Colonic mucosa (tissue), 4 donors: ENCODE measurements at regions not wholly inside any gene's neighbourhood (a gene's known extent, or its start where the extent isn't known, plus 50 kb on each side); places are given as distances from the start of the nearest gene placed in this dataset.

Source experiments
- DNase-seq: peaks from one replicate; pipeline ENCODE4 v3.0.0-alpha.2; 2020
- H3K27ac ChIP-seq: fragments of 200-600 bp; one replicate; pipeline ENCODE4 v1.8.0; 2021
- H3K27me3 ChIP-seq: fragments of 200-600 bp; one replicate; pipeline ENCODE4 v1.8.0; 2021
- H3K36me3 ChIP-seq: fragments of 200-600 bp; one replicate; pipeline ENCODE4 v1.8.0; 2021
- H3K4me1 ChIP-seq: fragments of 200-600 bp; one replicate; pipeline ENCODE4 v1.8.0; 2021; ENCODE audit warnings: mild to moderate bottlenecking
- H3K4me3 ChIP-seq: fragments of 200-600 bp; one replicate; pipeline ENCODE4 v1.8.0; 2021
- H3K9ac ChIP-seq, 2 donors: one replicate each; pipeline ENCODE4 v1.7.0; 2013; ENCODE audit warnings: control low read depth in 2 of 2, low read depth in 2 of 2, low read length in 2 of 2
- H3K9me3 ChIP-seq: fragments of 200-600 bp; one replicate; pipeline ENCODE4 v1.8.0; 2021
- CTCF ChIP-seq: fragments of 200-600 bp; IDR thresholded peaks from one replicate; pipeline ENCODE4 v1.8.0; 2022; ENCODE audit warnings: antibody characterized with exemption, mild to moderate bottlenecking
- intact Hi-C: fragments of 100-400 bp; cut with DNase I; formaldehyde crosslinking; loops from one replicate; pipeline ENCODE4 v1.14.1; 2022
- donor health status: healthy.
- donor health status: DM: no; HTN: no; CAD: no.
- donor health status: DM: no; HTN: no; CAD: no.

DNA sequence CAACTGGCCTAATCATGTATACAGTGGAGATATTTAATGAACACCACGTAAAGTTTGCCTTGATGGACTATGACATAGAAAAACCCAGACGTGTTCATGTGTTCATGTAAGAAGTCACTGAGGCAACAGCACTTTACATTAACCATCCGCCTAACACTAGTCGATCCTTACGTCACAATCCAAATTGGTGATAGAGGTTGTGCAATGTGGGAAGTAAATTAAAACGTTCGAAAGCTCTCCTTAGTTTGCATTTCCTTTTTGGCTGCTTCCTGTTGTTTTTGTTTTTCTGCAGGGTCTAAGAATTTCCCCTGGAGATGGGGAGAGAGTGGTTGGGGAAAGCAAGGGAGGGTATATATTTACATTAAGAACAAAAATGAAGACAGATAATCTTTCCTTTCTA, 587.5 kb upstream of the ADGRL2 start:
- no peak for DNase-seq
- H3K27ac ChIP-seq, result no peak overlapping the region
- intact Hi-C loops, result no loop called here
- H3K4me1 ChIP-seq, result no peaks in the 10 kb centered on the region
- H3K9ac ChIP-seq, result no peak overlapping the region
- no peak for TF ChIP-seq CTCF
- H3K27me3 ChIP-seq, result no peaks in the 10 kb centered on the region
- no peaks in the 10 kb centered on the region for H3K9me3 ChIP-seq
- no peaks in the 10 kb centered on the region for H3K36me3 ChIP-seq
- no peak overlapping the region for H3K4me3 ChIP-seq

DNA sequence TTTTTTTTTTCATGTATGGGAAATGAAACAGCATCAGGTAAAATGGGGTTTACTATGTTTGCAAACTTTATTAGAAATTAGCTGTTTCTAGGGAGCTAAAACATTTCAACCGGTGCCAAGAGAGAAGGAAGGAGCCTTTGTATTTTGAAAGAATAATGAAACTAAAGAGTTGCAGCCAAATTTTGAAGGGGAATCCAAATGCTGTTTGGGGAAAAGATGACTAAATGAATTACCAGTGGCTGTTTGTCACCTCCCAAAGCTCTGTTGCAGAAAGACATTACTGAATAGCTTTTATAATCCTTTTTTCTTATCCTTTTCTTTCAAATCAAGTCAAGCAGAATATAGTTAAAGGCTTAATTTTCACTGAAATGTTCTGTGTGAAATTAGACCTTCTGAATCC, 591.3 kb upstream of the ADGRL2 start:
- intact Hi-C loops, result no loop called here
- no peak overlapping the region for H3K4me3 ChIP-seq

DNA sequence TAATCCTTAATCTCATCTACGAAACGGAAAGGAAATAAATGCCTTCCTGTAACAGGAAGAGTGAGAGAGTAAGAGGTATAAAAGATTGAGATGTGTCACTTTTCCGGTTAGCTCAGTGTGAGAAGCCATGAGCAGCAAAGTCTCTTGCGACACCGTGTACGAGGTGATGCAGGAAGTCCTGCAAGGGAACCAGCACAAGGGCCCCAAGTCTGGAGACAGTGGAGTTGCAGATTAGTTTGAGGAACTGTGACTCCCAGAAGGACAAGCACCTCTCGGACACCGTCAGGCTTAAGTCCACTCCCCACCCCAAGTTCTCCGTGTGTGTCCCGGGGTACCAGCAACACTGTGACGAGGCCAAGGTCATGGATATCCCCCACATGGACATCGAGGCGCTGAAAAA, 592.3 kb upstream of the ADGRL2 start:
- Histone ChIP-seq H3K27me3 (no peaks in the 10 kb centered on the region), H3K9ac (no peak overlapping the region), H3K9me3 (no peaks in the 10 kb centered on the region), H3K36me3 (no peaks in the 10 kb centered on the region), H3K4me3 (no peak overlapping the region), H3K4me1 (no peaks in the 10 kb centered on the region), H3K27ac (no peak overlapping the region)
- intact Hi-C loops, result no loop called here
- no peak for TF ChIP-seq CTCF
- DNase-seq, result no peak

More for the DNA sequence above, 591.3 kb upstream of the ADGRL2 start:
- DNase-seq, result no peak
- Histone ChIP-seq H3K4me1 (no peaks in the 10 kb centered on the region), H3K27me3 (no peaks in the 10 kb centered on the region), H3K27ac (no peak overlapping the region), H3K9me3 (no peaks in the 10 kb centered on the region), H3K9ac (no peak overlapping the region), H3K36me3 (no peaks in the 10 kb centered on the region)
- no peak for TF ChIP-seq CTCF

DNA sequence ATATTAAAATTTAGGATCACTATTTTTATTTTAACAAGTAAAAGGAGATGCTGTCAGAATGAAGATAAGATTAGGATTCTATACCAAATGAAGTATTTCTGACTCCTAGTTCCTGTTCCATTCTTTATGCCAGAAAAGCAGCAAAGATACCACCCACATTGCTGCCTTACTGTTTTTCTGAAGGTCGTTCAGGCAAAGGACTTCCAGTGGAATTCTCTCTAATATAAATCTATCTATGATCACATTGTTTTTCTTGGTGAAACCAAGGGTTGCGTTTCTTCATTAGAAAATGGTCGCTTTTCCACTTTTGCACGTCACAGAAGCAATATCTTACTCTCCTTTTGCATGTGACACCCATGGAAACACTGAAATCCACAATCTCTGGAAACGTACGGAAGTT, 594.8 kb upstream of the ADGRL2 start:
- no peaks in the 10 kb centered on the region for H3K9me3 ChIP-seq
- H3K27ac ChIP-seq, result no peak overlapping the region
- no peaks in the 10 kb centered on the region for H3K36me3 ChIP-seq
- H3K9ac ChIP-seq, result no peak overlapping the region
- no peak for DNase-seq
- intact Hi-C loops, result no loop called here
- H3K27me3 ChIP-seq, result no peaks in the 10 kb centered on the region
- no peak for TF ChIP-seq CTCF
- H3K4me1 ChIP-seq, result no peaks in the 10 kb centered on the region
- H3K4me3 ChIP-seq, result no peak overlapping the region

DNA sequence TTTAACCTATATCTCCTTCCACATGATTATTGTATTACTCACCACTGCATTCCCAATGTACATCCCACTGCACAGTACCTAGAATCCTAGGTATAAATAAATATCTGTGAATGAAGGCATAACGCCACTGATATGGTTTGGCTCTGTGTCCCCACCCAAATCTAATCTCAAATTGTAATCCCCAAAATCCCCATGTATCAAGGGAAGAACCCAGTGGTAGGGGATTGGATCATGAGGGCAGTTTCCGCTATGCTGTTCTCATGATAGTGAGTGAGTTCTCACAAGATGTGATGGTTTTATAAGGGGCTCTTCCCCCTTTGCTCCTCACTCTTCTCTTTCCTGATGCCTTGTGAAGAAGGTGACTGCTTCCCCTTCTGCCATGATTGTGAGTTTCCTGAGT, 599.0 kb upstream of the ADGRL2 start:
- no peaks in the 10 kb centered on the region for H3K36me3 ChIP-seq
- TF ChIP-seq CTCF, result no peak
- no peak for DNase-seq
- no peaks in the 10 kb centered on the region for H3K4me1 ChIP-seq
- H3K9me3 ChIP-seq, result no peaks in the 10 kb centered on the region
- intact Hi-C loops, result no loop called here
- H3K27me3 ChIP-seq, result no peaks in the 10 kb centered on the region
- H3K9ac ChIP-seq, result no peak overlapping the region
- no peak overlapping the region for H3K4me3 ChIP-seq
- no peak overlapping the region for H3K27ac ChIP-seq

DNA sequence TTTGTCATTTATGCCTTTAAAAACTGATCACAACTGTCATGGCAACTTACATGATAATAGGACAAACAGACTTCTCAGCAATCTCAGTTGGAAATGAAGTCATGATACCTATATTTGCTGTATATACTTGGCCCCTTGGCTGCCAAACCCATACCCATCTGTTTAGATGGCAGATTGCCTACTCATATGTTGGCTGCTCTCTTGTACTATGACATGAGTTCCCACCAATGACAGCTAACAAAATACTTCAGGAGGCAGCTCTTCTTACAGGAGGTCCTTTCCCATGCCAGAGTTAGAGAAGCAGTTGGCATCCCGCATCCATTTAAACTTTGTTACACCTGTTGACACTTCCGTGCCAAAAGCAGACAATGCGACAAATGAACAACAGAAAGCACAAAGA, 603.1 kb upstream of the ADGRL2 start:
- no peak overlapping the region for H3K9ac ChIP-seq
- intact Hi-C loops, result no loop called here
- H3K27me3 ChIP-seq, result no peaks in the 10 kb centered on the region
- TF ChIP-seq CTCF, result no peak
- no peak overlapping the region for H3K4me3 ChIP-seq
- no peaks in the 10 kb centered on the region for H3K4me1 ChIP-seq
- H3K36me3 ChIP-seq, result no peaks in the 10 kb centered on the region
- DNase-seq, result no peak
- no peaks in the 10 kb centered on the region for H3K9me3 ChIP-seq
- no peak overlapping the region for H3K27ac ChIP-seq
